GM19025 (cell line): ENCODE measurements at regions not wholly inside any gene's neighbourhood (a gene's known extent, or its start where the extent isn't known, plus 50 kb on each side); places are given as distances from the start of the nearest gene placed in this dataset.

Experiments used
- ATAC-seq: cut with Tn5 transposase; IDR thresholded peaks from one replicate; pipeline ENCODE4 v1.9.1; 2021; ENCODE audit warnings: mild to moderate bottlenecking, low read depth, moderate library complexity; ENCODE audit not compliant: unreplicated experiment

DNA sequence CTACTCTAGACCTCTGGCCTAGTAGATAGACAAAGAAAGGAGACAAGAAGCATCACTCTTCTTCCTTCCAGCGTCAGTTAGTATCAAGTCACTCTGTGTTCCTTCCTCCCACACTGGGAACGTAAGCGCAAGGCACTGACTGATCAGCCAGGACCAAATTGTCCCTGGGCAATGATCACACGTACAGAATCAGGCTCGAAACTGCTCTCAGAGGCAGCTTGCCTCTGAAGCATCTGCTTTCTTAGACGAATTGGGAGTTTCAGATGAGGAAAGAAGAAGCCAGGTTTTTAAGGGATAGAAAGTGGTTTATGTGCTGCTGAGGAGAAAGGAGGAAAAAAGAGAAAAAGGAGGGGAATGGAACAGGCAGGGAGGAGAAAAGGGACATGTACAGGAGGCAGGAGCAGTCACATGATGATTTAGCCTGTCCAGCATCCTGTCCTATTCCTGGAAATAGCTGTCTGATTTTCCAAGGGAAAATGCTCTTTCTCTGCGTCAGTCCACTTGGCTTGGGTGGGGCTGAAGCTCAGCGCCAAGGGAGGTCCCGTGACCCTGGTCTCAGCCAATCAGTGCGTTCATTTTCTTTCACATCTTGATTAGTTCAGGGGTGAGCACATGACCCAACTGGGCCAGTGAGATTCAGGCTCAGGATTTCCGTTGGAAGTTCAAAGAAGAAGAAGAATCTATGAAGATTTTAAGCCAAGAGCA is 102.0 kb upstream of the PRICKLE2 start:
- ATAC-seq = no peak

DNA sequence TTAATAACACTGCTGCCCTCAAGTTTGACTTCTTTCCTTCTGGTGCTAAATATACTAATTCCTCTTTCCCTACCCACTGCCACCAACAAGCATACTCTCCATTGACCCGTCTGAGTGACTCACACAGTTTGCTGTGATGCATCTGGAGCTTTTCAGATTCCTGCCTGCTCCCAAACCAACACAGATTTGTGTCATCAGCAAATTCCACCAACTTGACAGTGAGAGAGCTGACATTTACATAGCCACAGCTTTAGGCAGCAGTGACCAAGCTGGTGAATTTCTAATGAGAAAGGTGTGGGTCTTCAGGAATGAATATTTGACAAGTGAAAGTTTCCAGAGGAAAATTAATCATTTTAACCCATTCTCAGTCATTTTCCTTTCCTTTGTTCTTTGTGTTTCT is 96.5 kb upstream of the PRICKLE2 start:
- no peak for ATAC-seq

DNA sequence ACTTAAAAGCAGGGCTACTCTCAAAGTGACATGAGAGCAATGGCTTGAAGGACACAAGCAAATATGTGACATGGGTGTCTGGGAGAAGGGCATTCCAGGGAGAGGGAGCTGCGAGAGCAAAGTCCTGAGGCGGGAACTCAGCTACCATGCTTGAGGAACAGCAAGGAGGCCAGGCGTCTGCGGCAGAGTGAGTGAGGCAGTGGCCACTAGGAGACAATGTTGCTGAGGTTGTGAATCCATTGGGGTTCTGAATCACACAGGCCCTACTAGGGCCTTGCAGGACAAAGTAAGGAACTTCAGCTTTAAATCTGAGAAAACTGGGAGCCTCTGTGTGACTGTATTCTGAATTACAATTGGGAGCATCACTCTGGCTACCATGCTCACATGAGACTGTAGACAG is 94.1 kb upstream of the PRICKLE2 start:
- ATAC-seq = no peak

DNA sequence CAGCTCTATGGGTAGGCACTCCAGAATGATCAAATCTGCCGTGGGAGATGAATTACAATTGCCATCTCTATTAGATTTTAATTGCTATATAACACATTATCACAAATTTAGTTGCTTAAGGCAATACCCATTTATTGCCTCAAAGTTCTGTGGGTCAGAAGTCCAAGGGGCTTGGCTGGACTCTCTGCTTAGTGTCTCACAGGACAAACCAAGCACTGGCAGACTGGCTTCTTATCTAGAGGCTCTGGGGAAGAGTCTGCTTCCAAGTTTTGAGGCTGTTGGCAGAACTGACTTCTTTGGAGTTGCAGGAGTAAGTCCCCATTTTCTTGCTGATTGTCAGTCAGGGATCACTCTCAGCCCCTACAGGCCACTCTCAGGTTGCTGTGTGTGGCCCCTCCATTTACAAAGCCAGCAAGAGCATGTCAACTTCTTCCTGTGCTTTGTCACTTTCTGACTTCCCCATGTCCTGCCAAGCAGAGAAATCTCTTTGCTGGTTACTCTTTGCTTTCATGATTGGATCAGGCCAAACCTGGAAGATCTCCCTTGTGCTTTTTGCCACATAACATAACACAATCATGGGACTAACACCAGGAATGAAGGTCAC is 93.5 kb upstream of the PRICKLE2 start:
- no peak for ATAC-seq

DNA sequence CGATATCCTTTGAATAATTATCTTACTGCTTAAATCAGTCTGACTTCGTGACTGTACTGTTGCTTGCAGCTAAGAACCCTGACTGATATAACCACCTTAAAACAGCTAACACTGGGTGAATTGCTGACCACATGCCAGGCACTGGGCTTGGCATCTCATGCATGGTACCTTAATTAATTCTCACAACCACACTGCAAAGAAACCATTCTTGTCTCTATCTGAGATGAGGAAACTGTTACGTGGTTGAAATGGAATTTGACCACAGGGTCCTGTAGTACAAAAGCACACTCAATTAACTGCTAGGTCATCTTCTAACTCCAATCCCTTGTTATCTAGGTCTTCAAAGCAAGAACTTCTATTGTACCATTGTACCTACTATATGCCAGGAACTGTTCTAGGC is 92.7 kb upstream of the PRICKLE2 start:
- ATAC-seq = no peak

DNA sequence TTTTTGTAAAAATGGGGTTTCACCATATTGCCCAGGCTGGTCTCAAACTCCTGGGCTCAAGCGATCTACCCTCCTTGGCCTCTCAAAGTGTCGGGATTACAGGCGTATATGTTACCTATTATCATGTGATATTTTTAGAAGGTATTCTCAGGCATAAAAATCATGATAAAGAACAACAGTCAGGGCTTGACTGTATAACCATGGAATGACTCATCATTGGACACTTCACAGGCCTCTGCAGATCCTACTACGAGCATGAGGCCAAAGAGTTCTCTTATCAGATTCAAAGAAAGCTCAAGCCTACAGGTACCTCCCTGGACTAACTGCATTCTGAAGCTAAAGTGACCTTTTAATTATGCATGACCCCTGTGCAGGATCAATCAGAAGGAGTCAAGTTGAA is 91.7 kb upstream of the PRICKLE2 start:
- ATAC-seq = no peak

DNA sequence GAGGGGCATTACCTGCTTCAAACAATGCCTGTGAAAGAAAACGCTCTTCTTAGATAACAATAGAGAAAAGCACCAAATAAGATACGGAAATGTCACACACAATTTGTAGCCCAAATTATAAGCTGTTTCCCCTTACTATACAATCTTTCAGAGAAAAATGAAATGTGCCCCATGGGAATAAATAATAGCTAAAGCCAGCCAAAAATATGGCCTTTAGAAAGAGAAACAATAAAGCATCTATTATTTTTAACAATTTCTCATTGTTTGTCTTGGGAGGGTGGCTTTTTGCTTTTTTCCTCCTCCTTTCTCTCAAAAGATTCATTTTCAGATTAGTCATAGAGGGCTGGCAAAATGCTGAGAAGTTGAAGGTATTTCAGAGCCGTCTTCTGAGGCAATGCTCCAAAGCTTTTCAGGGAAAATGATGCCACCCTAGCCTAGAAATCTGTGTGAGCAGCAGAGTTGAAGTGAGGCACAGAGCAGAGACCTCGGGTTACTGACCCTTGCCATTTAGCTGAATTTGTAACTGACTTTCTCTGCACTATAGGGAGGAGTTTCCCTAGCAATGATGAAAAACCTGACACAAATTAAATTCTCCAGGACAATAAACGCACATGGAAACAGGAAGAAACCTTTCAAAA is 86.3 kb upstream of the PRICKLE2 start:
- ATAC-seq = no peak

DNA sequence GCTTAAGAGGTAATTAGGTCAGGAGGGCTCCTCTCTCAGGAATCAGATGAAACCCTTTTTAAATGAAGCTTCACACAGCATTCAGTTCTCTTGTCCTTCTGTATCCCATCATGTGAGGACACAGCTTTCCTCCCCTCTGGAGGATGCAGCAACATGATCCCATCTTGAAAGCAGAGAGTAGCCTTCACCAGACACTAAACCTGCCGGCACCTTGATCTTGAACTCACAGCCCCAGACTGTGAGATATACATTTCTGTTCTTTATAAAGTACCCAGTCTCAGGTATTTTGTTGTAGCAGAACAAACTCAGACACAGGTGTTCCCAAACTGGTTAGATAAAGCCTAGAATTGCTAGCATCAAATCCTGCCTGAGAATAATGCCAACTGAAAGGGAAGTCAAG is 83.7 kb upstream of the PRICKLE2 start:
- ATAC-seq = no peak

DNA sequence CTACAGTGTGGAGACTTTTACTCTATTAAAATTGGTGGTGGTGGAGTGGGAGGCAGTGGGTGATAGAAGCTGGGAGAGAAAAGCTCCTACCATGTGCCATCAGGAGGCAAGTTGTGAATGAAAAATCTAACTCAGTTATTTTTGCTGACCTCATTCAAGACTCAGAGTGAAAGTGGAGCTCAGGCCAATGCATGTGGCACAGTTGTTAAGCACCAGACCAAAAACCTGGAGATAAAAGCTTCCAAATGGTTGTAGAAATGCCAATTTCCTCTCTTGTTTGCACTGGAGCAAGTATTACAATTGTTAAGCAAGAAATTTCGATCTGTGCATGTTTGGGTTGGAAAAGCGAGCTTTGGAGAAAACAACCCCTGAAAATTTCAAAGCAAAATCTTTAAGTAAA is 81.5 kb upstream of the PRICKLE2 start:
- ATAC-seq = no peak

DNA sequence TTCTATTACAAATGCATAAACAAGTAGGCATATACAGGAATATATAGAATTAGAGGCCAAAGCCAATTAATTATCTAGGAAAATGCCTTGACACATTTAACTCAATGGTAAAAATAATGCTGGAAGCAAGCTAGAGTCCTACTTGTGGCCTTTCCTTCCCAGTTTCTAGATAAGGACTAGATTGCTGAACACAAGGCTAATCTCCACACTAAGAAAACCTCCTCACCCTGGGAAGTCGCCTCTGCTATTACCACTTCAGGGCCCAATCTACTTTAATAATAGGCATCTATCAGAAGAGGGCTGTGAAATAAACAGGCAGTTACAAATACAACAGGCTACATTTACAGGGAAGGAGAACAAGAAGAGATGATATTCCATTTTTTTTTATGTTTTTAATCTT is 80.5 kb upstream of the PRICKLE2 start:
- ATAC-seq = no peak

DNA sequence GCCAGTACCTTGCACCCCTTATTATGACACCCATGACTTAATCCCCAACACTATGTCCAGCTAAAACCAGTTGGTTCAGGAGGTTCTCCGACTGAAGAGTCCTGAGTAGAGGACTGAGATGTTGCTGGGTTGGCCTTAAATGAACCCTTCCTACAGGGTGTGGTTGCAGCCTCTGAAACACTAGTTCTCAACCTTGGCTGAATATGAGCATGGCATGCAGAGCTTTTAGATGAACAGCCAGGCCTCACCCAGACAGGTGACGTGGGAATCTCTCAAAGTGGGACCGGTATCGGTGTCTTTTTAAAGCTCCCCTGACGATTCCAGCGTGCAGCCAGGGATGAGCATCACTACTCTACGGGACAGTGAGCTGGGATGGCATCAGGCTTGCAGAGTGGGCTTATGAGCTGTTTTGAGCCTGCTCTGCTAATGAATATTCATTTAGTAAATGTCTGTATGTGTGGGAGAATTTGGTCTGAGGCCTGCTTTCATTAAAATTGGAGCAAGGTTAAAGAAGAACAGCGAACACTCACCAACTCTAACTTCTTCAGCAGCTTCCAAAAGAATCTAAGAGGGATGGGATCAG is 79.7 kb upstream of the PRICKLE2 start:
- no peak for ATAC-seq

DNA sequence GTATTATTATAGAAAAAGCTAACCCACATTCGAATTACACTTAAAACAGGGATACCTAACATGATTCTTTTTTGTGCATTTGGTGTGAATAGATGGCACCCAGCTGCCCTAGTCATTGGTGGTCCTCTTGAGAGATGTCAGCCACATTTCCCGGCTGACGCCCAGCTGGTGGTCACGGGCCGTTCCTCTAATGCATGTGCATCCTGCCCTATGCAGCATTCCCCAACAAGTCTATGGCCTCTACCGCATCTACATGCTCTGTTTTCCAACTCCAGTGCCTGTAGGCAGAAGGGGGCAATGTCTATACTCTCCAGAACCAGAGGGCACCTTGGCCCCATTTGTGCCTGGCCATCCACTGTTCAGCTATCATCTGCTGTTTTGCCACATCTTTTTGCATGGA is 78.6 kb upstream of the PRICKLE2 start:
- ATAC-seq = no peak

DNA sequence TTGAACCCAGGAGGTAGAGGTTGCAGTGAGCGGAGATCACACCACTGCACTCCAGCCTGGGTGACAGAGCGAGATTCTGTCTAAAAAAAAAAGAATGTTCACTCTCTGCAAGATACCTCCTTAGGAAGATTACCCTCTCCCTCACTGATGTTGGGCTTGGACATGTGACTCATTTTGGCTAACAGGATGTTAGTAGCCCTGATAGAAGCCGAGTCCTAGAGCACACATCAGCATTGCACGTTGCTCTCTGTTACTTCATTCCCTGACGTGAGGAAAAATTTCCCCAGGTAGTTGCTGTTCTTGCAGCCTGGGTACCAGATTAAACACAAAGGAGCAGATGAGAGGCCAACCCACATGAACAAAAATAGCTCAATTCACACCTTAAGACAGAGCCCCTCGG is 78.1 kb upstream of the PRICKLE2 start:
- ATAC-seq = no peak

DNA sequence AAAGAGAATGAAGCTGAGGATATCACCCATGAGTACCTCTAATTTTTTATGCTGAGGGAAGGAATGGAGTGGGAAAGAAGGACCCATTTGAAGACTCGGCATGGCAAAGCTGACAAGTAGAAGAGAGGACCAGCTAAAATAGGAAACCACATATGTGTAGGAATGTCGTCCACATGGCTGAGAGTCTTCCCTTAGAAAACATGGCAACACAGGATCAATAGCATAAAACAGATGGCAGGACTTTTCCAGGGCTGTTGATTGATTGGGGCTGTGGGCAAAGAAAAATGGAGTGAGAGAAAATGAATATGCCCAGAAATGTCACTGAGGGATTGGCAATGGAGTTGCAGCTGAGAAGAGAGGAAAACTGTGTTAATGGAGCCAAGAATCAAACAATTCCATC is 76.2 kb upstream of the PRICKLE2 start:
- no peak for ATAC-seq

DNA sequence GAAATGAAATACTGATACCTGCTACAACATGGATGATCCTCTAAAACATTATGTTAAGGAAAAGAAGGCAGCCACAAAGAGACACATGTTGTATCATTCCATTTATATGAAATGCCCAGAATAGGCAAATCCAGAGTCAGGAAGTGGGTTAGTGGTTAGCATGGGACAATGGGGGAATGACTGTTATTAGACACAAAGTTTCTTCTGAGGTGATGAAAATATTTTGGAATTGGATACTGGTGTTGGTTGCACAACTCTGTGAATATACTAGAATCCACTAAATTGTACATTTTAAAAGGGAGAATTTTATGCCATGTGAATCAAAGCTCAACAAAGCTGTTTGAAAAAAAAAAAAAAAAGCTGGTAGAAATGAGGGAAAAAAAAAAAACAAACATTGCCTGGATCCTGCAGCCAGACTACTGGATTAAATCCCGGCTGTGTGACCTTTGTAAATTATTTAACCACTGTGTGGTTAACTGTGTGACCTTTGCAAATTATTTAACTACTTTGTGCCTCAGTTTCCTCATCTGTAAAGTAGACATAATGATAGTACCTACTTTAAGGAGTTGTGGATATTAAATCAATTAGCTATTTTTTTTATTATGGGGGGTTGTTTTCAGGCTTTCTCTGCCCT is 75.6 kb upstream of the PRICKLE2 start:
- ATAC-seq = no peak

DNA sequence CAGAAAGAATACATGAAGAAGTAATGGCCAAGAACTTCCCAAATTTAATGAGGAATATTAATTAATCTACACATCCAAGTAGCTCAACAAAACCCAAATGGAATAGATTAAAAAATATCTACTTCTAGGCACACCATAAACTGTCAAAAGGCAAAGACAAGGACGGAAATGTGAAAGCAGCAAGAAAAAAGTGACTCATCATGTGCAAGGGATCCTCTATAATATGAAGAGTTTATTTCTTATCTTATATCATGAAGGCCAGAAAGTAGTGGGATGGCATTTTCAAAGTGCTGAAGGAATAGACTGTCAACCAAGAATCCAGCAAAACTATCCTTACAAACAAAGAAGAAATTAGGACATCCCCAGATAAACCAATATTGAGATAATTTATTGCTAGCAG is 73.9 kb upstream of the PRICKLE2 start:
- no peak for ATAC-seq

DNA sequence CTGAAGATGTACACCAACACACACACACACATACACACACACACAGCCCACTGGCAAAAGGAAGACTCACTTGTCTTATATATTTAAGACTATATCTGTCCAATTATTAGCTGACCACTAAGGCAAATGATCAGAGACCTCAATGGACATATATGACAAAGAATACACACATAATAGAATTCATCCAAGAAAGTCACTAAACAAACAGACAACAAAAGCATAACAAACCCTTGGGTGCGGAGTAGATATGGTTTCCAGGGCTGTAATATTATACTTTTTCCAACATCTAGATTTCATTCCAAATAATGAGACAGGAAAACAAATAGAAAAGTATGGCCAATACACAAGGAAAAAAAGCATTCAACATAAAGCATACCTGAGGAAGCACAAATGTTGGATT is 72.3 kb upstream of the PRICKLE2 start:
- no peak for ATAC-seq

DNA sequence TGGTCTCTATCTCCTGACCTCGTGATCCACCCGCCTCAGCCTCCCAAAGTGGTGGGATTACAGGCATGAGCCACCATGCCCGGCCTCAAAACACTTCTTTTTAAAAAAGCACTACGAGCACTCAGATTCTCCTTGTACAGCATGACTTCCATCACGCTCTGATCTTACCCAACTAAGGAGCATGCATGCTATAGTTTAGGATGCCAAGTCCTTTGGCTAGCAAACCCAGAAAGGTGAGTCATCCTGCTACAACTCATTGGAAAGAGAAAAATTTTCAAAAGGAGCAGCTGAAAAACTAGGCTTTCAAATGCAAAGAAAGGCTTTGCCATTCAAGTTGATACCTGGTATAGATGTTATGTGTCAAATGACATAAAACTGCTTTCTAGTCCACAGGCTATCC is 70.3 kb upstream of the PRICKLE2 start:
- no peak for ATAC-seq

DNA sequence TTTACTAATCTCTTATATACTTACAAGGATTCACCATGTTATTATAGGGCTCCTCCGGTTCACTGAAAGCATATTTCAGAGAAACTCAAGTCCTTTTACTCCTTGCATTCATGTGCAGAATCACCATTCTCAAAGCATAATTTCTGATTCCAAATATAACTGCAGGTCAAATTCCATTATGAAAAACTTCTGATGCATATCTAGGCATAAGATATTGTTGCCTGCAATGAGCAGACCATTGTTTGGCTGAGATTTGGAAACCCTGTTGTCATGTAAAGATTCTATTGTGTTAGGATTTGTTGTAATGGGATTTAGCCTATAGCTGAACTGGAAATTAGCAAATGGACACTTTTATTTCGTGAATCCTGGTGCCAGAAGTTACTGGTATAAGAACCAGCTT is 69.5 kb upstream of the PRICKLE2 start:
- no peak for ATAC-seq

DNA sequence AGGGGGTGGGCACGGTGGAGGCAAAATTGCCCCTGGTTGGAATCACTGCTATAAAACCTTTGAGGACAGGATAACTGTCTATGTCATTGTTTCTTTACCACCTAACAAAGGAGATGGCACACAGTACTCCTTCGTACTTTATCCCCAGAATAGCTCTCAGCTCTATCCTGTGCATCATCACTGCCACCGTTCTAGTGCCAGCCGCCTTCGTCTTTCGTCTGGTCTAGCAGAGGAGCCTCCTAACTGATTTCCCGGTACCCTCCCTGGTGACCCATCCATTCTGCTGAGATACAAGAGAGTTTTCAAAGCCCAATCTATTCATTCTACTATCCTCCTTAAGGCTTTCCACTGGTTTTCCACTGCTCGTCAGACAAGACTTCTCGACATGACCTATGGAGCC is 67.9 kb upstream of the PRICKLE2 start:
- ATAC-seq = no peak

DNA sequence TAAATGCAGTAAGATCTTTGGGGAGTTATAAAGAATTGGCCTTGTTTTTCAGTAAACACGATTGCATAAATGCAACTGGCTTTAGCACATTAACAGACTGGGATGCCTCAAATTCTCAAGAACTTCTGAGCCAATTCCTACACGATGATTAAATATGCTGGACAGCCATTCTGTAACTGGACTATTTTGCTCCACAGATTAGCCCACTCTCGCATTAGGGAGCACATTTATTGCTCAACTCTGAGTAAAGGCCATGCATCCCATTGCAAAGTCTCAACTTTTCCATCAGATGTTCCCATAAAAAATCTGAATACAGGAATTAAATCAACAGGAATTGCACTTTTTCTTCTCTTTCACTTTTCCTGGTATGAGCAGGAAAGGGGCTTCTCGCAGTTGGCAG is 66.7 kb upstream of the PRICKLE2 start:
- no peak for ATAC-seq
